ENCODE measurements at regions not wholly inside any gene's neighbourhood (a gene's known extent, or its start where the extent isn't known, plus 50 kb on each side); places are given as distances from the start of the nearest gene placed in this dataset.

- TF ChIP-seq POLR2AphosphoS5 (IDR thresholded peaks at IDR 0.05; ENCODE audit: low read depth, low read length) (no peak), POLR2A (IDR thresholded peaks at IDR 0.05; ENCODE audit: borderline replicate concordance, extremely low read depth, insufficient read depth, insufficient read length) (no peak), CTCF (IDR thresholded peaks at IDR 0.05 in 2 of 3, conservative IDR thresholded peaks at IDR 0.05 in 1 of 3; ENCODE audit: borderline replicate concordance in 1 of 3, insufficient read depth in 1 of 3, low read depth in 2 of 3, low read length in 2 of 3) (no peak), ELF1 (IDR thresholded peaks at IDR 0.05; ENCODE audit: borderline replicate concordance, low read depth) (no peak), SIN3A (IDR thresholded peaks at IDR 0.05; ENCODE audit: low read depth) (no peak), EZH2phosphoT487 (IDR thresholded peaks at IDR 0.05; ENCODE audit: borderline replicate concordance) (no peak), JUND (IDR thresholded peaks at IDR 0.05) (no peak), SP1 (IDR thresholded peaks at IDR 0.05; ENCODE audit: low read depth) (no peak), REST (IDR thresholded peaks at IDR 0.05; ENCODE audit: low read depth) (no peak), RAD21 (IDR thresholded peaks at IDR 0.05; ENCODE audit: low read depth) (no peak), ZBTB33 (IDR thresholded peaks at IDR 0.05; ENCODE audit: extremely low read depth, insufficient replicate concordance, low read length) (no peak)
Observed at GRCh38 chr14:104286496-104286895, 148.1 kb downstream of the KIF26A start.
